HEK293T (cell line): ENCODE measurements at regions not wholly inside any gene's neighbourhood (a gene's known extent, or its start where the extent isn't known, plus 50 kb on each side); places are given as distances from the start of the nearest gene placed in this dataset.

Source experiments
- BHLHE40 ChIP-seq: fragments of 450-650 bp; IDR thresholded peaks from 2 replicates; pipeline ENCODE4 v1.6.1; 2016; ENCODE audit warnings: mild to moderate bottlenecking, moderate library complexity, borderline replicate concordance
- CTBP1 ChIP-seq: fragments of 450-650 bp; IDR thresholded peaks from 2 replicates; pipeline ENCODE4 v1.6.1; 2016; ENCODE audit warnings: borderline replicate concordance
- ELF4 ChIP-seq: fragments of 450-650 bp; IDR thresholded peaks from 2 replicates; pipeline ENCODE4 v1.6.1; 2017; ENCODE audit warnings: antibody characterized with exemption
- FOXM1 ChIP-seq: fragments of 450-650 bp; IDR thresholded peaks from 2 replicates; pipeline ENCODE4 v1.6.1; 2017; ENCODE audit warnings: mild to moderate bottlenecking, borderline replicate concordance
- L3MBTL2 ChIP-seq: fragments of 450-650 bp; conservative IDR thresholded peaks from 2 replicates; pipeline ENCODE4 v1.6.1; 2016; ENCODE audit warnings: mild to moderate bottlenecking
- NFRKB ChIP-seq: fragments of 450-650 bp; IDR thresholded peaks from 2 replicates; pipeline ENCODE4 v1.6.1; 2016; ENCODE audit warnings: mild to moderate bottlenecking, moderate library complexity
- SUZ12 ChIP-seq: fragments of 450-650 bp; IDR thresholded peaks from 2 replicates; pipeline ENCODE4 v1.6.1; 2016; ENCODE audit warnings: mild to moderate bottlenecking

DNA sequence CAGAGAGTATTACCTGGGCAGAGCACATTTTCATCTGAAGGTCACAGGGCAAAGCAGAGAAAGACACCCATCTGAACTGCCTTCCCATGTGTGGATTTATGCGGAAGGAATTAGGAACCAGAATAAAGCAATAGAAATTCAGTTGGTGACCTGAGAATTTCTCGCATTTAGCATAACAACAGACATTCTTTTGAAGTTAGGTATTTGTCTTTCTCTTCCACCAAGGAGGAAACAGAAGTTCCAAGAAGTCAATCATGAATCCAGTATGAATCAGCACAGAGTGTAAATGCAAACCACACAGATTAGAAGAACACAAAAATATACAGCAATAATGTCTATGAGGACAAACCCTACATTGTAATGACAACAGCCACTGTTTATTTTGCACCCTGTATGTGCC lies 515.2 kb upstream of the BRINP1 start:
- TF ChIP-seq FOXM1: no peak
- TF ChIP-seq SUZ12: no peak
- no peak for TF ChIP-seq CTBP1
- no peak for TF ChIP-seq BHLHE40
- no peak for TF ChIP-seq L3MBTL2
- no peak for TF ChIP-seq ELF4
- no peak for TF ChIP-seq NFRKB
